ENCODE measurements at regions not wholly inside any gene's neighbourhood (a gene's known extent, or its start where the extent isn't known, plus 50 kb on each side); places are given as distances from the start of the nearest gene placed in this dataset.

GRCh38 chr10:10156917-10157600 is 860.6 kb upstream of the CELF2 start:
- no peaks in the 10 kb centered on the region for H3F3A ChIP-seq (ENCODE audit: insufficient read depth)
- H3K9ac ChIP-seq = no peak overlapping the region
- H3K4me3 ChIP-seq = no peak overlapping the region
- H3K79me2 ChIP-seq (ENCODE audit: insufficient read depth) = no peaks in the 10 kb centered on the region
- DNase-seq = no peak
- H3K36me3 ChIP-seq (ENCODE audit: low read depth) = no peaks in the 10 kb centered on the region
- H3K4me2 ChIP-seq (ENCODE audit: unreplicated experiment) = no peak overlapping the region
- no peaks in the 10 kb centered on the region for H3K27me3 ChIP-seq (replicated peaks; ENCODE audit: insufficient read depth)
- no peak overlapping the region for H2AFZ ChIP-seq
- no peaks in the 10 kb centered on the region for H3K9me3 ChIP-seq (ENCODE audit: low read depth)
- in situ Hi-C loops (cut with MboI) = no loop called here
- no peaks in the 10 kb centered on the region for H4K20me1 ChIP-seq (ENCODE audit: insufficient read depth)
- H3K4me1 ChIP-seq (ENCODE audit: insufficient read depth) = no peaks in the 10 kb centered on the region
- no peaks in the 10 kb centered on the region for H3K9me2 ChIP-seq (ENCODE audit: insufficient read depth)
- H3K27ac ChIP-seq = no peak overlapping the region
- no peak for TF ChIP-seq EZH2phosphoT487 (IDR thresholded peaks at IDR 0.05; ENCODE audit: insufficient read depth, low read depth)
- TF ChIP-seq EZH2 (IDR thresholded peaks at IDR 0.05; ENCODE audit: insufficient read depth, poor library complexity, severe bottlenecking) = no peak
- 23 to 29% methylated on average over 7 of the region's 7 CpGs for WGBS, 2 experiments (ENCODE audit: low coverage in 1 of 2, low lambda C conversion rate in 2 of 2, missing lambda C conversion rate in 2 of 2)

GRCh38 chr10:10160821-10161312 is 856.8 kb upstream of the CELF2 start:
- no peaks in the 10 kb centered on the region for H3F3A ChIP-seq (ENCODE audit: insufficient read depth)
- TF ChIP-seq EZH2phosphoT487 (IDR thresholded peaks at IDR 0.05; ENCODE audit: insufficient read depth, low read depth) (no peak), EZH2 (IDR thresholded peaks at IDR 0.05; ENCODE audit: insufficient read depth, poor library complexity, severe bottlenecking) (no peak)
- no peaks in the 10 kb centered on the region for H3K9me2 ChIP-seq (ENCODE audit: insufficient read depth)
- H3K27ac ChIP-seq = no peak overlapping the region
- H3K9me3 ChIP-seq (ENCODE audit: low read depth) = no peaks in the 10 kb centered on the region
- H3K4me3 ChIP-seq = no peak overlapping the region
- H3K9ac ChIP-seq = no peak overlapping the region
- 76 to 82% methylated on average over 20 to 27 of the region's 27 CpGs for WGBS, 2 experiments (ENCODE audit: low coverage in 1 of 2, low lambda C conversion rate in 2 of 2, missing lambda C conversion rate in 2 of 2)
- H3K79me2 ChIP-seq (ENCODE audit: insufficient read depth) = no peaks in the 10 kb centered on the region
- no peaks in the 10 kb centered on the region for H4K20me1 ChIP-seq (ENCODE audit: insufficient read depth)
- H3K27me3 ChIP-seq (replicated peaks; ENCODE audit: insufficient read depth) = no peaks in the 10 kb centered on the region
- no peak overlapping the region for H2AFZ ChIP-seq
- no peak for DNase-seq
- no peak overlapping the region for H3K4me2 ChIP-seq (ENCODE audit: unreplicated experiment)
- no peaks in the 10 kb centered on the region for H3K36me3 ChIP-seq (ENCODE audit: low read depth)
- no peaks in the 10 kb centered on the region for H3K4me1 ChIP-seq (ENCODE audit: insufficient read depth)
- in situ Hi-C loops (cut with MboI) = no loop called here

GRCh38 chr10:10164848-10165247 is 852.8 kb upstream of the CELF2 start:
- Histone ChIP-seq H2AFZ (no peak overlapping the region), H3K9me2 (ENCODE audit: insufficient read depth) (no peaks in the 10 kb centered on the region), H3K27me3 (replicated peaks; ENCODE audit: insufficient read depth) (no peaks in the 10 kb centered on the region), H3K27ac (no peak overlapping the region), H3K4me2 (ENCODE audit: unreplicated experiment) (no peak overlapping the region), H3K79me2 (ENCODE audit: insufficient read depth) (no peaks in the 10 kb centered on the region), H3F3A (ENCODE audit: insufficient read depth) (no peaks in the 10 kb centered on the region), H3K9me3 (ENCODE audit: low read depth) (no peaks in the 10 kb centered on the region), H3K4me3 (no peak overlapping the region), H3K9ac (no peak overlapping the region), H4K20me1 (ENCODE audit: insufficient read depth) (no peaks in the 10 kb centered on the region), H3K4me1 (ENCODE audit: insufficient read depth) (no peaks in the 10 kb centered on the region), H3K36me3 (ENCODE audit: low read depth) (no peaks in the 10 kb centered on the region)
- DNase-seq = no peak
- in situ Hi-C loops (cut with MboI) = no loop called here
- TF ChIP-seq EZH2phosphoT487 (IDR thresholded peaks at IDR 0.05; ENCODE audit: insufficient read depth, low read depth) (no peak), EZH2 (IDR thresholded peaks at IDR 0.05; ENCODE audit: insufficient read depth, poor library complexity, severe bottlenecking) (no peak)
- 33% methylated on average over 3 of the region's 3 CpGs for WGBS, 2 experiments (ENCODE audit: low coverage in 1 of 2, low lambda C conversion rate in 2 of 2, missing lambda C conversion rate in 2 of 2)

DNA sequence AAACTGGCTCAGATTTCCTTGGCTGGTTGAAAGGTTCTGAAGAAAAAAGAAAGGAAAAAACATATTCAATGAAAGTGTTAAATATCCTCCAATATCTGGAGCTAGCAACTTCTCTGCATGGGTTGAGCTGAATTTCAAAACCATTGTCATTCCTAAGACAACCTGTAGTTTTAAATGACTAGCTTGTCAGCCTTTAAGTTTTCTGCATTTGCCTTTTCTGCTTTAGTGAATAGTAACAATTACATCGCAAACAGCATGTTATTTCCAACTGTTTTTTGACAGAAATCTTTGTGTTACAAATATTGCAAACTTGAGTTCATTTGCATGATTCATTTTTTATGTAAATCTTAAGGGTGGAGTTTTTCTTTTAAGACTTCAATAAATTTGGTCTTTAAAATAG is 852.3 kb upstream of the CELF2 start:
- no peak for TF ChIP-seq EZH2 (IDR thresholded peaks at IDR 0.05; ENCODE audit: insufficient read depth, poor library complexity, severe bottlenecking)
- no peak for TF ChIP-seq EZH2phosphoT487 (IDR thresholded peaks at IDR 0.05; ENCODE audit: insufficient read depth, low read depth)
- Histone ChIP-seq H3K36me3 (ENCODE audit: low read depth) (no peaks in the 10 kb centered on the region), H3F3A (ENCODE audit: insufficient read depth) (no peaks in the 10 kb centered on the region), H3K4me2 (ENCODE audit: unreplicated experiment) (no peak overlapping the region), H3K4me1 (ENCODE audit: insufficient read depth) (no peaks in the 10 kb centered on the region), H3K27ac (no peak overlapping the region), H3K9me2 (ENCODE audit: insufficient read depth) (no peaks in the 10 kb centered on the region), H2AFZ (no peak overlapping the region), H4K20me1 (ENCODE audit: insufficient read depth) (no peaks in the 10 kb centered on the region), H3K27me3 (replicated peaks; ENCODE audit: insufficient read depth) (no peaks in the 10 kb centered on the region), H3K79me2 (ENCODE audit: insufficient read depth) (no peaks in the 10 kb centered on the region), H3K9ac (no peak overlapping the region), H3K4me3 (no peak overlapping the region), H3K9me3 (ENCODE audit: low read depth) (no peaks in the 10 kb centered on the region)
- in situ Hi-C loops (cut with MboI) = no loop called here
- WGBS, 2 experiments (ENCODE audit: low coverage in 1 of 2, low lambda C conversion rate in 2 of 2, missing lambda C conversion rate in 2 of 2) = 32 to 40% methylated on average over 1 of the region's 1 CpG
- DNase-seq = no peak
